RWPE2 (cell line): ENCODE measurements at regions not wholly inside any gene's neighbourhood (a gene's known extent, or its start where the extent isn't known, plus 50 kb on each side); places are given as distances from the start of the nearest gene placed in this dataset.

Experiments
- ATAC-seq: fragments of 200-7000 bp; cut with Tn5 transposase; 3 replicates; pipeline ENCODE4 v1.9.1; 2021; ENCODE audit warnings: low read depth
- DNase-seq: peaks from one replicate; pipeline ENCODE4 v3.0.0-alpha.2; 2020; ENCODE audit warnings: low spot score
- H3K27ac ChIP-seq: fragments of 450-650 bp; 2 replicates; pipeline ENCODE4 v1.5.1; 2017; ENCODE audit warnings: mild to moderate bottlenecking; ENCODE audit not compliant: poor library complexity, severe bottlenecking
- H3K27me3 ChIP-seq: fragments of 250-450 bp; sonication (Bioruptor Pico); 2 replicates; pipeline ENCODE4 v1.5.1; 2021; ENCODE audit warnings: mild to moderate bottlenecking, moderate library complexity; ENCODE audit not compliant: insufficient read depth, poor library complexity, severe bottlenecking
- H3K36me3 ChIP-seq: fragments of 250-450 bp; sonication (Bioruptor Pico); 2 replicates; pipeline ENCODE4 v1.5.1; 2020; ENCODE audit warnings: low read depth, mild to moderate bottlenecking, moderate library complexity
- H3K4me1 ChIP-seq: fragments of 250-450 bp; sonication (Bioruptor Pico); 2 replicates; pipeline ENCODE4 v1.5.1; 2021; ENCODE audit warnings: mild to moderate bottlenecking, moderate library complexity; ENCODE audit not compliant: insufficient read depth, poor library complexity, severe bottlenecking
- H3K4me3 ChIP-seq: fragments of 250-450 bp; sonication (Bioruptor Pico); 2 replicates; pipeline ENCODE4 v1.5.1; 2021; ENCODE audit warnings: mild to moderate bottlenecking, moderate library complexity; ENCODE audit not compliant: severe bottlenecking
- H3K9me3 ChIP-seq: fragments of 250-450 bp; sonication (Bioruptor Pico); 2 replicates; pipeline ENCODE4 v1.5.1; 2021; ENCODE audit warnings: mild to moderate bottlenecking, moderate library complexity; ENCODE audit not compliant: severe bottlenecking
- TF ChIP-seq, protein P1 (sequence below): fragments of 450-650 bp; IDR thresholded peaks from one replicate; pipeline ENCODE4 v1.5.1; 2017; ENCODE audit warnings: mild to moderate bottlenecking, moderate library complexity; ENCODE audit not compliant: poor library complexity, severe bottlenecking

DNA sequence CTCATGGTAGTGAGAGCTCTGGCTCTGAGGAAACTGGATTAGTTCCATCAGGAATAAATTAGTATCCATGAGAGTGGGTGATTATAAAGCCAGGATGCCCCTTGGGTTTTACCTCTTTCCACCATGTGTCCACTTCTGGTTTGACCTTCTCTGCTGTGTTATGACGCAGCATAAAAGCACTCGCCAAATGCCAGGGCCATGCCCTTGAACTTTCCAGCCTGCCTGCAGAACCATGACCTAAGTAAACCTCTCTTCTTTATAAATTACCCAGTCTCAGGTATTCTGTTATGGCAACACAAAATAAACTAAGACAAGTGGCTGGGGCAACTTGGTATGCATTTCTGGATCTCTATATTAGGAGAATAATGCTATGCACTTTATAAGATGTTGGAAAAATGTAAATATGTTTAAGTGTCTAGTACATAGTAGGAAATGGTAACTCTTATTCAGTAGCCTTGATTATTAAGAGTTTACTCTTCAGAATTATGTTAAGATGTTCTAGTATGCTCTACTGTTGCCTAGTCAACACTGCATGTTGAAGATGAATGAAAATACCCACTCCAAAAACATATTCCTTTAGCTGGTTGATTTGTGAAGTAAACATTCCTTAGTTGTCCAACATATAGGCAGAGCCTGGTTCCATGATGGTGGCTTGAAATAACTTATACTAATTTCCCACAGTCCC, 455.6 kb upstream of the TMPO start:
- no peaks in the 10 kb centered on the region for H3K36me3 ChIP-seq
- H3K4me3 ChIP-seq, result no peak overlapping the region
- no peaks in the 10 kb centered on the region for H3K27me3 ChIP-seq
- H3K4me1 ChIP-seq, result no peaks in the 10 kb centered on the region
- ATAC-seq (no peak), DNase-seq (no peak)
- H3K9me3 ChIP-seq, result no peaks in the 10 kb centered on the region
- TF ChIP-seq, protein P1, sequence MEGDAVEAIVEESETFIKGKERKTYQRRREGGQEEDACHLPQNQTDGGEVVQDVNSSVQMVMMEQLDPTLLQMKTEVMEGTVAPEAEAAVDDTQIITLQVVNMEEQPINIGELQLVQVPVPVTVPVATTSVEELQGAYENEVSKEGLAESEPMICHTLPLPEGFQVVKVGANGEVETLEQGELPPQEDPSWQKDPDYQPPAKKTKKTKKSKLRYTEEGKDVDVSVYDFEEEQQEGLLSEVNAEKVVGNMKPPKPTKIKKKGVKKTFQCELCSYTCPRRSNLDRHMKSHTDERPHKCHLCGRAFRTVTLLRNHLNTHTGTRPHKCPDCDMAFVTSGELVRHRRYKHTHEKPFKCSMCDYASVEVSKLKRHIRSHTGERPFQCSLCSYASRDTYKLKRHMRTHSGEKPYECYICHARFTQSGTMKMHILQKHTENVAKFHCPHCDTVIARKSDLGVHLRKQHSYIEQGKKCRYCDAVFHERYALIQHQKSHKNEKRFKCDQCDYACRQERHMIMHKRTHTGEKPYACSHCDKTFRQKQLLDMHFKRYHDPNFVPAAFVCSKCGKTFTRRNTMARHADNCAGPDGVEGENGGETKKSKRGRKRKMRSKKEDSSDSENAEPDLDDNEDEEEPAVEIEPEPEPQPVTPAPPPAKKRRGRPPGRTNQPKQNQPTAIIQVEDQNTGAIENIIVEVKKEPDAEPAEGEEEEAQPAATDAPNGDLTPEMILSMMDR, result no peak
- H3K27ac ChIP-seq, result no peak overlapping the region

DNA sequence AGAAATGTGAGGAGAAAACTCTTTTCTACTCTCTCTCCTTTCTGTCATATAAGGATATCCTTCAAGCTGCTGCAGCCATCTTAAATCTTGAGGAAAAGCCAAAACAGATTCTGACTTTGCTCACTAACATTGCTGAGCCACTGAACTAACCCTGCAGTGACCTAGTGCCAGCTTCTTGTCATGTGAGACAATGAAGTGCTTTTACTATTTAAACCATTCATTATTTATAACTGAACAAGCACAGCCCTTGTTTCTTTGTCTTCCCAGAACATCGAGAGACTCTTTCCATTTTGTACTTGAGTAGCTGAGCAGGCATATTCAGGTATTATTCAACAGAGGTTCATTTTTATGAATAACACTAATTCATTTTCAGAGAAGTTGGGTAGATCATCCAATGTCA, 455.0 kb upstream of the TMPO start:
- TF ChIP-seq, protein P1, result no peak
- Histone ChIP-seq H3K27ac (no peak overlapping the region), H3K27me3 (no peaks in the 10 kb centered on the region), H3K4me3 (no peak overlapping the region), H3K4me1 (no peaks in the 10 kb centered on the region), H3K36me3 (no peaks in the 10 kb centered on the region), H3K9me3 (no peaks in the 10 kb centered on the region)
- DNase-seq, result no peak
- ATAC-seq, result no peak

DNA sequence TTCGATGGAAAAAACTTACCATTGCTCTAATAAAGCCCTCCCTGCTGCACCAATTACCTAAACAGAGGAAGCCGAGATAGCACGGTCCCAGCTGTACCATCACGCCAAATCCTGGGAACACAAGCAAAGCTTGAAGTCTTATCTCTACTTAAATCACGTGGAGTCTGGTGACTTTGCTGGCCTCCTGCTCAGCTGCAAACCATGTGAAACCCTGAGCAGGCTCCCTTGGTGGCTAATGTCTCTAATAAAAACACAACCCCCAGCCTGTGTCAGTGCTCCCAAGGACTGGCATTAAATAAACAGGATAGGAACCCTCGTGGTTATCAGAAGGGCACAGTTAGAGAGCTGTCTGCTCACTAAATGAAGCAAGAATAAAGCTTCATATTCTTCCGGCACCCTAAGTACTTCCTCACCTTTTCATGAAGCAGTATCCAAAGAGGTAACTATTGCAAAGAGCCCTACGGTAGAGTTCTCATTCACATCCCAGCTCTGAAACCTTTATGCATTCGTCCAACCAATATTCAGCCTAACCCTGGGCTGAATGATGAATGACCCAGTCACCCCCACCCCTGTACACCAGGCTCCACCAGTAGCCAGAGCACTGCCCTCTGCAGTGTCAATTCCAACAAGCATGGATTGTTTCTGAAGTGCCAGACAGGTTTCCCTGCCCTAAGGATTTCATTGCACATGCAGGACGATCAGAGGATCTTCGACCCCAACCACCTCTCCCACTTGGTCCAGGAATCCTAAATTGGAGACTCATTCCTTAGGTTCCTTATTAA, 452.7 kb upstream of the TMPO start:
- ATAC-seq, result no peak

DNA sequence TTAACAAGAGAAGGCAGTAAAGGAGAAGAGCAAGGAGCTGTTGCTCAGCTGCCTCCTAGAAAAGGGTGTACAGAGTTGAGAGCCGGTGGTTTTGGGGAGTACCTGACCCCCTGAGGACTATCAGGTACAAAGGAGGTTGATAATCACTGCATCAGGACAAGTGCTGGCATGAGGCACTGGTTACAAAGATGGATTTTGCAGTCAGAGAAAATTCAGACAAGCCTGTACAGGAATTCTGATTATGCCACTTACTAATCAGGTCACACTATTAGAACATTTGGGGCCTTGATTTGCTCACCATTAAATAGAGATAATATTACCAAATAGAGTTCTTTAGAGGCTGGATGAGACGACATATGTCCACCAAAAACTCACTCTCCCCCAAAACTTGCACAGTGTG, 450.9 kb upstream of the TMPO start:
- TF ChIP-seq, protein P1, result no peak
- Histone ChIP-seq H3K36me3 (no peaks in the 10 kb centered on the region), H3K27me3 (peaks cover 5% of the 10 kb centered on the region), H3K4me3 (no peak overlapping the region), H3K4me1 (no peaks in the 10 kb centered on the region), H3K9me3 (no peaks in the 10 kb centered on the region), H3K27ac (no peak overlapping the region)
- DNase-seq (no peak), ATAC-seq (no peak)

More for the DNA sequence above, 452.7 kb upstream of the TMPO start:
- no peaks in the 10 kb centered on the region for H3K9me3 ChIP-seq
- DNase-seq, result no peak
- H3K4me3 ChIP-seq, result no peak overlapping the region
- H3K4me1 ChIP-seq, result no peaks in the 10 kb centered on the region
- H3K27ac ChIP-seq, result no peak overlapping the region
- peaks cover 5% of the 10 kb centered on the region for H3K27me3 ChIP-seq
- TF ChIP-seq, protein P1, result no peak
- no peaks in the 10 kb centered on the region for H3K36me3 ChIP-seq

DNA sequence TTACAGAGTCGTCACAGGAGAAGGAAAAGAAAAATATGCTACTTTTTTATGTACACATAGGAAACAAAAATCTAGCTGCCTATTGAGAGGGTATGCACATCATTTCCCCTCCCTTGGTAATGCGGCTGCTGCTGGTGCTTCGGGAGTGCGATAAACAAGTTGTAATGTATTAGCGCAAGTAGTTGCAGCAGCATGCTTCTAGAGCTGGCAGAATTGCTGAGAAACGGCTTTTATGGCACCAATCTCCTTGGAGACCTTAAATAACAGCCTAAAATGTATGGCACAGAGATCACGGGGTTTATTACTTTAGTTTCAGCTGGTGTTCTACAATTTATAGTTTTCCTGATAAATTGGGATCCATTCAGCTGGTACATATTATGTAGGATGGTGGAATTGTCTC, 447.6 kb upstream of the TMPO start:
- H3K4me1 ChIP-seq, result no peaks in the 10 kb centered on the region
- H3K36me3 ChIP-seq, result no peaks in the 10 kb centered on the region
- no peak overlapping the region for H3K27ac ChIP-seq
- H3K4me3 ChIP-seq, result no peak overlapping the region
- TF ChIP-seq, protein P1, result no peak
- no peaks in the 10 kb centered on the region for H3K9me3 ChIP-seq
- ATAC-seq (no peak), DNase-seq (no peak)
- H3K27me3 ChIP-seq, result peaks cover 5% of the 10 kb centered on the region
